Vagina (tissue), 2 donors: ENCODE measurements at regions not wholly inside any gene's neighbourhood (a gene's known extent, or its start where the extent isn't known, plus 50 kb on each side); places are given as distances from the start of the nearest gene placed in this dataset.

ENCODE experiments used
- DNase-seq, 2 donors: peaks; one replicate each; pipeline ENCODE4 v3.0.0-alpha.2; 2017; ENCODE audit errors: extremely low spot score in 2 of 2
- H3K27ac ChIP-seq: fragments of 200-600 bp; sonication (generic); one replicate; pipeline ENCODE4 v1.5.1; 2019
- H3K27me3 ChIP-seq: fragments of 200-600 bp; sonication (generic); one replicate; pipeline ENCODE4 v1.5.1; 2019
- H3K36me3 ChIP-seq, 2 donors: fragments of 200-600 bp; sonication (generic); one replicate each; pipeline ENCODE4 v1.5.1; 2017 to 2019
- H3K4me1 ChIP-seq: fragments of 200-600 bp; sonication (generic); one replicate; pipeline ENCODE4 v1.5.1; 2019
- H3K4me3 ChIP-seq, 2 donors: fragments of 200-600 bp; sonication (generic); 1 replicate in 1 of 2; 2 replicates in 1 of 2; pipeline ENCODE4 v1.5.1; 2016 to 2019
- H3K9me3 ChIP-seq: fragments of 200-600 bp; sonication (generic); one replicate; pipeline ENCODE4 v1.5.1; 2019
- POLR2A ChIP-seq, 2 donors: fragments of 450-650 bp; IDR thresholded peaks; one replicate each; pipeline ENCODE4 v1.6.1; 2017; ENCODE audit warnings: antibody characterized with exemption in 2 of 2, mild to moderate bottlenecking in 2 of 2, moderate library complexity in 2 of 2
- POLR2AphosphoS5 ChIP-seq, 2 donors: sonication (generic); formaldehyde crosslinking; IDR thresholded peaks; one replicate each; pipeline ENCODE4 v1.9.0; 2017; ENCODE audit warnings: antibody characterized with exemption in 2 of 2, mild to moderate bottlenecking in 2 of 2, low read depth in 1 of 2; ENCODE audit not compliant: insufficient read depth in 1 of 2
- intact Hi-C: fragments of 100-400 bp; cut with DNase I; formaldehyde crosslinking; loops from one replicate; pipeline ENCODE4 v1.15.1; 2023
- TF ChIP-seq, protein P1 (sequence below), 3 experiments: fragments of 450-650 bp in 2 of 3; fragments of 200-600 bp in 1 of 3; sonication (generic) in 1 of 3; IDR thresholded peaks; one replicate each; pipeline ENCODE4 v1.5.1; 2017 to 2019; ENCODE audit warnings: antibody characterized with exemption in 3 of 3, mild to moderate bottlenecking in 2 of 3, moderate library complexity in 2 of 3

DNA sequence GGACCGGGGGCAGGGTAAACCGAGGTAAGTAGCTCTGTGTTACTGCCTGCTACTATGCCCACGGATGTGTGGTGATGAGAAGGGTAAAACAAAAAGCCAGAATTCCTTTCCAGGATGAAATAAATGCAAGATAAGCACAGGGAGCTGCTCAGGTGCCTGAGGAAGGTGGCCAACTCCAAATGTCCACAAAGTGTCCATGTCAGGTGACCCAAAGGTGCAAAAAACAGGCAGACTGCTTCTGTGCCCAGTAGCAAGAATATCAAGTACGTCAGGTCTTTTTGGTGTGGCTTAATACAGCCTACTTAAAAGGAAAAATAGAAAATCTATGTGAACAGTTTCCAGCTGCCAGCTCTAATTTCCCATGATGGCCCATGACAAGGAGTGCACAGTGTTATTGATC lies 279.3 kb downstream of the SETD4 start:
- Histone ChIP-seq H3K36me3 (no peaks in the 10 kb centered on the region), H3K4me3 (no peak overlapping the region), H3K4me1 (no peaks in the 10 kb centered on the region), H3K27me3 (no peaks in the 10 kb centered on the region), H3K9me3 (no peaks in the 10 kb centered on the region), H3K27ac (no peak overlapping the region)
- TF ChIP-seq POLR2AphosphoS5 (IDR thresholded peaks at IDR 0.05; ENCODE audit: insufficient read depth in 1 of 2, low read depth in 1 of 2), result no peak
- TF ChIP-seq, protein P1, sequence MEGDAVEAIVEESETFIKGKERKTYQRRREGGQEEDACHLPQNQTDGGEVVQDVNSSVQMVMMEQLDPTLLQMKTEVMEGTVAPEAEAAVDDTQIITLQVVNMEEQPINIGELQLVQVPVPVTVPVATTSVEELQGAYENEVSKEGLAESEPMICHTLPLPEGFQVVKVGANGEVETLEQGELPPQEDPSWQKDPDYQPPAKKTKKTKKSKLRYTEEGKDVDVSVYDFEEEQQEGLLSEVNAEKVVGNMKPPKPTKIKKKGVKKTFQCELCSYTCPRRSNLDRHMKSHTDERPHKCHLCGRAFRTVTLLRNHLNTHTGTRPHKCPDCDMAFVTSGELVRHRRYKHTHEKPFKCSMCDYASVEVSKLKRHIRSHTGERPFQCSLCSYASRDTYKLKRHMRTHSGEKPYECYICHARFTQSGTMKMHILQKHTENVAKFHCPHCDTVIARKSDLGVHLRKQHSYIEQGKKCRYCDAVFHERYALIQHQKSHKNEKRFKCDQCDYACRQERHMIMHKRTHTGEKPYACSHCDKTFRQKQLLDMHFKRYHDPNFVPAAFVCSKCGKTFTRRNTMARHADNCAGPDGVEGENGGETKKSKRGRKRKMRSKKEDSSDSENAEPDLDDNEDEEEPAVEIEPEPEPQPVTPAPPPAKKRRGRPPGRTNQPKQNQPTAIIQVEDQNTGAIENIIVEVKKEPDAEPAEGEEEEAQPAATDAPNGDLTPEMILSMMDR (IDR thresholded peaks at IDR 0.05), result no peak
- no peak for TF ChIP-seq POLR2A (IDR thresholded peaks at IDR 0.05)
- no peak for DNase-seq
- intact Hi-C loops, result no loop called here

DNA sequence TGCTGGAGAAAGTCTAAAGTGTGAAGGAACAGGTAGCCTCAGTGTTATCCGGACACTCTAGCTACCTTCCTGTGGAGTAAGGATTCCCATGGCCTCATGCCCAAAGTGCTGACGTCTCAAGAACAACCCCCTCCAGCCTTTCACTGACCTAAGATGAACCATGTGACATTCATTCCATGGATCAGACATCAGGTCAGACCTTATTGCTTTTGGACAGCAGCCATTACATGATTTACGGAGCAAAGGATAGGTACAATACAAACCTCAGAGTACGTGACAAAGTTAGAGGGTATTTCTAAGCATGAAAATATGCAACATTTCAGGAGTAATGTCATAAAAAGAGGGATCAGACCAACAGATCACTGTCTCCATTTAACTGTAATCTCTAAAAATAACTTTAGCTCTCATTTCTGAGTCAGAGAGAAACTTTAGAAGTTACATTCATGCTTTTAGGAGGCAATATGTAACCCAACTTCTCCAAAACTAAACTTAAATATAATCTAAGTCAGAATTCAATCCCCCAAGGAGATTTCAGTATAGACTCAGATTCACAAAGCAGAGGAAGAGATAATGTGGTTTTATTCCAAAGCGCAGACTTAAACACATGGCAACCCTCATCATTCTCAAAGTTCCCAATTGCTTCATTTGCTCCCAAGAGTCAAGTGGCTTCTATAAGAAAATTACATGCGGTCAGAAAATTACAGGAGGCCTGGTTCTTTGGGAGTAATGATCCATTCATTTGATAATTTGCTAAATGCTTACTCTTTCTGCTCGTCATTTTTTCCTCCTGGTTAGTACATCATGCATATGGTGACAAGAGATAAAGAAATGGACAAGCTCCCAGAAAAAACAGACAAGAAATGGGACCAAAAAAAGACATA lies 280.4 kb downstream of the SETD4 start:
- intact Hi-C loops, result no loop called here
- DNase-seq, result no peak

DNA sequence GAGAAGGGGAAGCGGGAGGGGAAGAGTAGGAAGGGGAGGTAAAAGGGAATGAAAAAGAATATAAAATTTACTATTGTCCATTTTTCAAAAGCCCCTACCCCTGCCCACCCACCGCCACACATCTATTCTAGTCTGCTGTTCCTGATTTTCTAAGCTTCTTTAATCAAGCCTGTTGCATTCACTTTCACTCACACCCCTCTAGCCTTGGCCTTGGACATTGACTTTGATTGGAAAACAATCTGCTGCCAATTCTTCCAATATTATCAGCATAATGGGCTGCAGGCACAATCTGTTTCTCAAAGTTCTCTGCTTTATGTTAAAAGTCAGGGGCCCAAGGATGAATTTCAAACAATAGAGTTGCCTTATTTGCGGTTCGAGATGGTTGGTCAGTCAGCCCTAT lies 281.2 kb downstream of the SETD4 start:
- Histone ChIP-seq H3K36me3 (no peaks in the 10 kb centered on the region), H3K4me3 (no peak overlapping the region), H3K9me3 (no peaks in the 10 kb centered on the region), H3K4me1 (no peaks in the 10 kb centered on the region), H3K27ac (no peak overlapping the region), H3K27me3 (no peaks in the 10 kb centered on the region)
- intact Hi-C loops, result no loop called here
- DNase-seq, result no peak
- no peak for TF ChIP-seq POLR2A (IDR thresholded peaks at IDR 0.05)
- TF ChIP-seq, protein P1 (IDR thresholded peaks at IDR 0.05), result no peak
- no peak for TF ChIP-seq POLR2AphosphoS5 (IDR thresholded peaks at IDR 0.05; ENCODE audit: insufficient read depth in 1 of 2, low read depth in 1 of 2)

More for the DNA sequence above, 280.4 kb downstream of the SETD4 start:
- Histone ChIP-seq H3K4me1 (no peaks in the 10 kb centered on the region), H3K27ac (no peak overlapping the region), H3K27me3 (no peaks in the 10 kb centered on the region), H3K4me3 (no peak overlapping the region), H3K9me3 (no peaks in the 10 kb centered on the region), H3K36me3 (no peaks in the 10 kb centered on the region)
- no peak for TF ChIP-seq POLR2A (IDR thresholded peaks at IDR 0.05)
- TF ChIP-seq POLR2AphosphoS5 (IDR thresholded peaks at IDR 0.05; ENCODE audit: insufficient read depth in 1 of 2, low read depth in 1 of 2), result no peak

DNA sequence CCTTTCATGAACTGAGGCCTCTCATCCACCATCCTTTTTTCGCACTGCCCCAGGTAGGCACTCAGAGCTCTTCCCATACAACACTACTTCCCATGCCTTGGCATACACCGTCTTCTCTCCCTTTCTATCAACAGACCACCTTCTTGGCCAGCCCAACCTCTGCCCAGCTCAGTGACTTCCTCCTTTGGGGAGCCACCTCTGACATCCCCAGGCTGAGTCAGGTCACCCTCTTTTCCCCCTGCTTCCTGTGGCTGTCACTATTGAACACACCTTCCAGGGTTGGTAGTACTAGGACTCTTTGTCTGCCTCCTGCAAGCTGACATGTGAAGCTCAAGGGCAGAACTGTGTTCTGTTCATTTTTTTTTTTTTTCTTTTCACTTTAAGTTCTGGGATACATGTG lies 283.2 kb downstream of the SETD4 start:
- no peaks in the 10 kb centered on the region for H3K9me3 ChIP-seq
- H3K4me3 ChIP-seq, result no peak overlapping the region
- TF ChIP-seq, protein P1 (IDR thresholded peaks at IDR 0.05), result no peak
- TF ChIP-seq POLR2A (IDR thresholded peaks at IDR 0.05), result no peak
- no peak for TF ChIP-seq POLR2AphosphoS5 (IDR thresholded peaks at IDR 0.05; ENCODE audit: insufficient read depth in 1 of 2, low read depth in 1 of 2)
- no peaks in the 10 kb centered on the region for H3K36me3 ChIP-seq
- H3K4me1 ChIP-seq, result no peaks in the 10 kb centered on the region
- H3K27me3 ChIP-seq, result no peaks in the 10 kb centered on the region
- no peak overlapping the region for H3K27ac ChIP-seq
- intact Hi-C loops, result no loop called here
- no peak for DNase-seq

DNA sequence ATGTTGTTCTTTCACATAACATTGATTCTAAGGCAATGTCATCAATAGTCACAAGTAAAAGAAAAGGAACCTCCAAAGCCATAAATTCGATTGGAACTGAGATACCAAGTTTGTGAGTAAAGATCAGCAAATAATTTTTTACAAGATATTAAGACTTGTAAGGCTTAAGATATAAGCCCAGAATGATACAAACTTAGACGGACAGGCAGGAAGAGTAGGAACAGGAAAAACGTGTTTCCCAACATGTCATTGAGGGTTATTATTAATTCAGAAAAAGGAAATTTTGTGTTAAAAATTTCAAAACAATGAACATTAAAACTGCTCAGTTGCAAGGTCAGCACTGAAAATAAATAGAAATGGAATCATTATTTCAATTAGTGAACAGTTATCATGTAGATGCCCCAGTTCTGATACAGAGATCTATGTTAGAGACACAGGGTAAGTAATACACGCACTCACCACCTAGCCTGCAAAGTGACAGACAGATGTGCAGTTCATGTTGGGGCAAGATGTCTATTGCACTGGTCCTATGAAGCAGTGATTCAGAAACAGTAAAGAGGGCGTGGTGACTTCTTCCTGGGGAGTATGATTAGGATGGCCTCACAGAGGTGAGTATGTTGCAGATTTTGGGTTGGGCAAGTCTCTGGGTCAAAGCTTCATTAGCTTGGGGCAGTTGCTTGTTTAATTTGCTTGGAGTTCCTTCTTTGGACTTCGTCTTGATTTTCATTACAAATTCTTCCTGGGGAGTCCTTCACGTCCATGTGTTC lies 284.4 kb downstream of the SETD4 start:
- intact Hi-C loops, result no loop called here
- Histone ChIP-seq H3K9me3 (no peaks in the 10 kb centered on the region), H3K27ac (no peak overlapping the region), H3K27me3 (no peaks in the 10 kb centered on the region), H3K4me1 (no peaks in the 10 kb centered on the region), H3K4me3 (no peak overlapping the region), H3K36me3 (no peaks in the 10 kb centered on the region)
- TF ChIP-seq, protein P1 (IDR thresholded peaks at IDR 0.05), result no peak
- TF ChIP-seq POLR2A (IDR thresholded peaks at IDR 0.05) (no peak), POLR2AphosphoS5 (IDR thresholded peaks at IDR 0.05; ENCODE audit: insufficient read depth in 1 of 2, low read depth in 1 of 2) (peak in 1 of 2 donors; percentile 39)
- no peak for DNase-seq
